ENCODE measurements at regions not wholly inside any gene's neighbourhood (a gene's known extent, or its start where the extent isn't known, plus 50 kb on each side); places are given as distances from the start of the nearest gene placed in this dataset.

DNA sequence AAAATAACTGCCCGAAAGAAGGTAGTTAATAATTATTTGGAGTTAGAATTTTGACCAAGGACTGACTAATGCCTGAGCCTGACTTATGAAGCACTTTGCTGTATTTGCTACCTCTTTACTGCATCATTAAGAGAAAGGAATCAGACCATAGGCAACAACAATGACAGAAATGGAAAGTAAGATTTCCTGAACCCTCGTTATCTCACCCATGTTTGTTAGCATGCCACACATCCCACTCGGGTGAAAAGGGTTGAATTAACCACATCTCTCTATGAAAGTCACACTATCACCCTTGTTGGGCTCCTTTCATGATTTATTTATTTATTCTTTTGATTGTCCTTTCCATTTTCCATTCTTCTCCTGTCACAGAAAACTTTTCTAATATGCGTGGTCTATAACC lies 59.6 kb downstream of the OLIG3 start:
- no peak for DNase-seq (ENCODE audit: low read depth)

DNA sequence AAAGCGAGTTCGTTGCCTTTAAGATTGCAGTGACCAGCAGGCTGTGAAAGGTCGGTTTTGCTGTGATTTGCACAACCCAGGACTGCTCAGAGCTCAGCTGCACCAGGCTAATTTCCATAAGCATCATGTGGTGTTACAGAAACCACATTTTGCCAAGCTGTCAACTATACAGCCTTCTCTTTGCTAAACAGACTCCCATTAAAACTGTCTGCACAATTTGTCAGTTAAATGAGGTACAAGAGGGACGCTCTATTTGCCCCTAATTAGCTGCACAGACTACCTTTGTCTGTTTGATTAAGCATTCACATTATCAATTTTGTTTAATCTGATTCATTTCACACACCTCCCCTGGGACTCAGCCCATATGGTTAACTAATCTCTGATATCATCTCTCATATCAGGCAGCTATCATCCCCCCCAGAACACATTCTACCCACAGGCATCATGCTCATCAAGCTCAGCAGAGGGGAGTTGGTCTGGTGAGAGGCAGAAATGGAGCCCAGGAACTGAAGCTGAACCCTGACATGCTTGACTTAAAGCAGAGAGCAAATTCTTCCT lies 62.1 kb downstream of the OLIG3 start:
- DNase-seq (ENCODE audit: low read depth): no peak

DNA sequence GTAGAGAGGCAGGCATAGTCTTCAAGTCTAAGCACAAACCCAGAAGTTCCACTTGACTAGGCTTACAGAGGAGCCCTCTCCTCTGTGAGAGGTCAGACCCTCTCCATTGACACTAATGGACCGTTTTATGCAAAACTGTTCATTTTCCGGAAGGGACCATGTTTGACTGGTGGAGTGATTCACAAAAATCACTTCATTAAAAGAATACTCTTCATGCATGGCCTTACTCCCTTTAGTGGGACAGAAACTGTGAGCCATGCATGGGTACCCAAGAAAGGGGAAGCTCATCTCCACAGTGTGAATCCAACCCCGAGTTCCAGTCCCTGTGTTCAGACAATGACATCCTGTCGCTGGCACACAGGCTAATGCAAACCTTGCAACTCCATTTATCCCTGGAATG lies 63.2 kb downstream of the OLIG3 start:
- no peak for DNase-seq (ENCODE audit: low read depth)

DNA sequence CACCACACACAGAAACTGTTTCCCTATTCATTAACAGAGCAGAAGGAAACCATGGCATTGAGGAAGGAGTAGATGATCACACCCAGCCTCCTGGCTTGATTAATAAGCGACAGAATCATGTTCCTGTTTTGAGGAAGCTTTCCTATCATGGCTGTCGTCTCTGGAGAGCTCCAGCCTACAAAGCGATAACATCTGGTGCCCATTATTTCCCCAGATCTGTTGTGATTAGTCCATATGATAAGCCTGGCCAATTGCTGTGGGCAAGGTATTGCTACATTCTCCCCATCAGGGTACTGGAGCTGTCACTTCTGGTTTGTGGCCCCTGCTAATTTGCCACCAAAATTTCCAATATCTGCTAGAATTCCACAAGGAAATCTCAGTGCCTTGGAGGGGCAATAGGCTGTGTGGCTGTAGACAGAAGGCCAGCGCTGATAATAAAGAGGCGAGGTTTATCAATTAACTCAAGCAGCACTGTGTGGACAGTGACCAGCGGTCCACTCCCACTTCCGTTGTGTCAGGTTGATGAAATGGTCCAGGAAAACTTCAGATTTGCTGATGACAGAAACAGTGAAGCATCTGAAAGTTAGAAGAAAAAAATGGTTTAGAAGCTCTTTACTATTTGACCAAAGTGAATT lies 66.4 kb downstream of the OLIG3 start:
- DNase-seq (ENCODE audit: low read depth): no peak

DNA sequence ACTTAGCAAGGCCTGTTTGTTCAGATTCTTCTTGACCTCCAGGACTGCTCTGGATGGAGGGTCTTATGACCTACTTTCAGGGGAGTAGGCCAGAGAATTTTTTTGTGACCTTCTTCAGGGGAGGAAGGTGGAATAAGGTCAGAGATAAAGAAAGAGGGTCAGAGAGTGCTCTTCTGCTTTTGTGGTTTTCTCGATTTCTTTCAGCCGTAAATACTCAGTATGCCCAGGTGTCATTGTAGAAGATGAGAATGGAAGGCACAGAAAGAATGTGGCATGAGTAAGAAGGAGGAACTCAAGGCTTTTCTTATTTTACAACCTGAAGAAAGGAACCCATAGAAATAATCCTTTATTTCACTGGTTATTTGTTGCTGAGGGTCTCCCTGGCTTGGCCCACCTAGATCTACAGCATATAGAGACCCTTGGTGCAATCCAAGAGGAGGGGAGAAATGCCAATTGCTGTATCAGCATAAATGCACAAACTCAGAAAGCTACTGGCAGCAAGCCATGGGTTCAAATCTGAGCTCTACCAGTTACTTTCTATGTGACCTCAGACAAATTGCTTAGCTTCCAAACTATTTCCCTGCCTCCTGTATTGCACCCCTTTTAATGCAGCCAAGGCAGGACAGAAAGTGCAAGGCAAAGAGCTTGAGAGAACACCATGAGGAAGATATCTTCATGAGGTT lies 68.0 kb downstream of the OLIG3 start:
- DNase-seq (ENCODE audit: low read depth): no peak

DNA sequence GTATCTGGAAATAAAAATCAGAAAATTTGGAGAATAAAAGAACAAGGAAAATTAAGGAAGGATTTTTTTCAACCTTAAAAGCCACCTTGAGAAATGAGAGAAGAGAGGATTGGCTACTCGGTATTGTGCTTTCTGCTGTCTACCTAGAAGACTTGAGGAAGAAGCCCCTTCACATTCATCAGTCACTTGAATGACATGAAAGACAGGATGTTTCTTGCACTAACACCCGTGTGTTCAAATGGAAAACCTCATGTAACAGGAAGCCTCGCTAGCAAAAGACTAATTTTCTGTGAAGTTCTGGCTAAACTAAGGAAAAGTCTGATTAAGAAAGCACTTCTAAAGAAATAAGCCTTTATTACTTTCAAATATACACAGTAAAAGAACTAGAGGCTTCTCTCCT lies 69.9 kb downstream of the OLIG3 start:
- DNase-seq (ENCODE audit: low read depth): no peak

DNA sequence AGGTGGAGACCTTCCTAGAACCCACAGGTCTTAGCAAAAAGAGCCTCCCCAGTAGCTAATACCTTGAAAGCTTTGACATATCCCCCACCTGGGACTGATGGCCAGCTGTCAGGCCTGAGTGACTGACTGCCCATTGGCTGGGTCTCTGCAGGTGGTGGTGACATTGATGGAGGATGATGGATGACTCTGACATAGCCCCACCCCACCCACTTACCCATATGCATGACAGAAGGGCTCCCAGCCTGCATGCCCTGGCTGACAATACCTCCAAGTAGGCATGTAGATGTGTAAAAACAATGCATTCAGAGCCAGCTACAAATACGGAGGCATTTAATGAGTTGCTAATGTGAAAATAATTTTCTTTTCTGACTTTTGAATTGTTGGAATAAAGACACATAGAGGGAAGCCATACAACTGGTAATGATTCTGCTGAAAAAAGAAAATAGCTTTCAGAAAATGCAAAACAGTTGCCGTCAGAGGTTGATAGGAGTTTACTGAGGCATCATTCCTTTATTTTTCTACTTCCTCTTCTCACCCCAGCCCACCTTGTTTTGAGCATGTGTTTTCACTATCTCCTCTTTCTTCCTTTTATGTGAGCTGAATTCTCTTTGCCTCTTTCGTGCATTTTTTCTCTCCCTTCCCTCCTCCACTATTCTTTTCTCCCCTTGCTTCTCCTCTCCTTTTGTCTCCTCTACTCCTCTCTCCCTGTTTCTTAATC lies 70.6 kb downstream of the OLIG3 start:
- no peak for DNase-seq (ENCODE audit: low read depth)

DNA sequence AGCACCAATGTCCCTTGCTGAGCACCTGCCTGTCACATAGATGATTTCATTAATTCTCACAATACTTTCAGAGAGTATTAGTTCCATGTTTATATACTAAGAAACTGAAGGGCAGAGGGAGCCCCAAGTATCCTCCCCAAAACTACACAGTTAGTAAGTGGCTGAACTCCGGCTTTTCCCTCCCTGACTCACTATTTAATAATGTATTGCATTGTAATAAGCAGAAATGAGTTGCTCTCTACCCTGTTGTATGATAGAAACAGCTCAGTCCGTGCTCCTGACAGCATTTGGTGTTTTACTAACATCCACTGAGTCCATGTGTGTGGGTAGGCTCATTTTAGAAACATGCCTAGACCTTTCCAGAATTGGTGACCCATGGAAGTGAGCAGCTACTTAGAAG lies 76.8 kb downstream of the OLIG3 start:
- no peak for DNase-seq (ENCODE audit: low read depth)

DNA sequence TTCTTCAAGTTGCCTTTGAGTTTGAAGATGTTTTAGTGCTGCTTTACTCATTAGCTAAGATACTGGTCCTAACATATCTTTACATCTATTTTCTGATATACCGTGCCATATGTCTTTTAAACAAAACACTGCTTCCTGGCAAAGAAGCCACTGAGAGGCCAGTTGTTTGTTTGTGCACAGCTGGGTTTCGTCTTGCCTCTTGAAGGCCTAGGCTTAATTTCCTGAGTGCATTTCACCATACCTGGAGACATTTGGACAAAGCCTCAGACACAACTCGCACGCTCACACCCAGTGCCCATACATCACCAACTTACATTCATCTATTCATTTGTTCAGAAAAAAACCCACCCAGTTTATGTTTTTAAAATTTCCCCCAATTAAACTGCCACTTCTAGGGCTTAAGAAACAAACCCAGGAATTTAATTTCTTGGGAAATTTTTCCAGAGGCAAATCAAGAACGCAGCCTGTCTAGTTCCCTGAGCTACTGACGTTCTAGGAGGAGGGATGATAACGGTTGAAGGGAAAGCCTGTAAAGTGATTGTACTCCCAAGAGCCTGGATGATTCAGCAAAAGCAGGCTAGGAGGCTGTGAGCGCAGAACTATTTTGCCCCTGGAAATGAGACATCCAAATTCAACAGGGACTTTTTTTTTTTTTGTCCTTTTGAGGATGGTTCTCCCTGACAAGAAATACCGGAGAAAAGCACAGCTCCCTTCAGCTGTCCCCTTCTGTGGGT lies 77.7 kb downstream of the OLIG3 start:
- DNase-seq (ENCODE audit: low read depth): no peak

DNA sequence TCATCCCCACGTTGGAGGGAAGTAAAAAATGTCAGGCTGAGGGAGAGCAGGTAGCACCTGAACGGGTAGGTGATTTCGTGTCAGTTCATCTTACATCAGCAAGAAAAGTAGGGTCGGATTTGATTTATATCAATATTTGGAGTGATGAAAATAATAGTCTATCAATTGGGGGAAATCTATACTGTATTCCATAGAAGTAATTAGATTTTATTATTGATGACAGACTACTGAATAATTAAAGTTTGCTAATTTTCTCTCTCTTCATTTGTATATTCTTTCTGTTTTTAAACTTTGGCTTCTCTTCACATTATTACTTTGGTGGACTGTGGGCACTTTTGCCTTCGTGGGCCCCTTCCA lies 78.4 kb downstream of the OLIG3 start:
- no peak for DNase-seq (ENCODE audit: low read depth)

DNA sequence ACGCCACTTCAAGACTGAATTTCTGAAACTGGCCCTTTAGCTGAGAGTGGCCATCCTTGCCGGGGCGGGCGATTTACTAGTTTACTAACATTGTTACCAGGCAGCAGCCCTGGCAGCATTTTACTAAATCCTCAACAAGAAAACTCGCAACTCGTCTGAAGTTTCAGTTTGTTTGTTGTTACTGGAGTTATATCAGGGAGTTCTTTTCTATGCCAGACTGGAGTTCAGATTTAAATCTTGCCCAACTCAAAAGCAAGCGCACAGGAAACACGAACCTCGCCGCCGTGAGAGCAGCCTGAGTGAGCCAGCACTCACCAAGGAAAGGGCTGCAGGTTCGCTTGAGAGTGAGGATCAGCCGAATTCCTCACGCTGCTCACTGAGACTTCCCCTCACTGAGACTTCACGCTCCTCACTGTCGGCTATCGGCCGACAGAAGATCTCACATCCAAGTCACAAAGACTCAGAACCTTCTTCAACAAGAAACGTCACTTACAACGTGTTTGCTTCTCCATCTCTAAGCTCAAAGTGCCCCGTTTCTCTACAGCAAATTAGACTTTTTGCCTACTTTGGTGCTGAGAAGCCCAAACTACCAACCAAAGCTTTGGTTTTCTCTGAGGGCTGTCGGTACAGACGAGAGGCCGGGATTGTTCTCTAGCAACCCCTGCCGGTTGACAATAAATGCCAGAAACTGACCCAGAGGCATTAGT lies 78.9 kb downstream of the OLIG3 start:
- peak; percentile 41 for DNase-seq (ENCODE audit: low read depth)

DNA sequence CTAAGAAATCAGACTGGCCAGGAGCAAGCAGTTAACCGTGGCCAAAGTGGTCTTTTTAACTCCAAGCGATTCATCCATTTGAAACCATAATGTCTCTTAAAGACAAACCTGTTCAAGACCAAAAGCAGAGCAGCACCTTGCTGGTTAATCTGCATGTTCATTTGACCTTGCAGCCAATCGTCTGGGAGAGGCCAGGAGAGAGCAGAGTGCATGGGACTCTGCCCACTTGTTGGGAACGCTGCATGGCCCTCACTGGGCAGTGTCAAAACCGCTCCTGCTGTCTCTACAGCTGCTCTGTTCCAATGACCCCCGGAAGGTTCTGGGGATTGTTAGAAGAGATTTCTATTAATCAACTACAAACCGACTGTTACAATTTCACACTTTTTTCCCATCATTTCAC lies 79.6 kb downstream of the OLIG3 start:
- DNase-seq (ENCODE audit: low read depth): no peak

DNA sequence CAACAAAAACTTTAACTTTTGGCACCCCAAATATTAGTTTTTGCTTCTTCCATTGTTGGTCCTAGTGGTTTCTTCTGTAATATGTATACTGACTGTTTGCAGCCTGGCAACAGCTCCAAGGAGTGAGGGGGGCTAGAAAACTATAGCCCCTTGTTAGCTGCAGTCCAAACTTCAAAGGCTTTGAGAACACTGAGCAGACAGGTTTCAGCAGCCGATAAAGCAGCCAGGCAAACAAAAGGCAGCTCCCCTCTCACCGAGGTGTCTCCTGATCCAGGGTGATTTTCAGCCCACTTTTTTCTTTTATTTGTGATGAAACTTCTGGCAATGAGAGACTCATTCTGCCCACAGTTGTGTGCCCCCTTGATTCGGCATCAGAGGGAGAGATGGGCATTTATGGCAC lies 80.7 kb downstream of the OLIG3 start:
- no peak for DNase-seq (ENCODE audit: low read depth)

DNA sequence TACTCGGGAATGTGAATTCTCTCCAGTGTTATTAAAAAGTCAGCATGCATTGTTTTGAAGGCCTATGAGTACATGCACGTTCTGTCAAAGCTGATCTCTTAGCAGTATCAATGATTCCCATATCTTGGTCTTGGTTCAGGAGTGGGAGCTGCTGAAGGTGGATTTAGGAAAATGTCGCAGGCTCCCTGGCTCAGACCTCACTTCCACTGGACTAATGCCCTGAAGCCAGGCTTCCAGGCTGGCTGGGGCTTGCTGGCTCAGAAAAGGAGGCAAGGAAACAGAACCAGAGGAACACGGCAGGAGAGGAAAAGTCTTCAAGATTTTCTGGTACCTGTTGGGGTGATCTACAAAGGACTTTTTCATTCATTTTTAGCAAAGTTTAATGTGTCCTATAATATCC lies 81.6 kb downstream of the OLIG3 start:
- no peak for DNase-seq (ENCODE audit: low read depth)

DNA sequence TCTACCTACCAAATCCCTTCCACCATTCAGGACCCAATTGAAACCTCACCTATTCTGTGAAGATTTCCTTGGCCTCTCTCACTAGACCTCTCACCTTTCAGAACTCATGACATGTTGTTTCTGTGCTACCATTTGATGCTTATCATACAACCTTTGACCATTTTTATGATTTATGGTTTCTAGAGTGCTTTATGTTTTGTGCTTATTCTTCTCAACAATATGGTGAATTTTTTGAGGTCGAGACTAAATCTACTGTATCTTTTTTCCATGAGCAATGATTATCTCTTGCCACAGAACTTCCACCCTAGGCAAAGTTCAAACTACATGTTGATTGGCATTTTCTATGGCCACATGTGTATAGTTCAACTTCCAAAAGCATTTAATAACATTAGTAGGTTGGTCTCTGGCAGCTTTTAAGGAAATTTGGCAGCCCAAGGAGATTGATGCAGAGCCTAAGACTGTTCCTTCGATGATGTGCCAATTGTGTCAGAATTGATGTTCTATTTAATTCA lies 84.9 kb downstream of the OLIG3 start:
- no peak for DNase-seq (ENCODE audit: low read depth)

DNA sequence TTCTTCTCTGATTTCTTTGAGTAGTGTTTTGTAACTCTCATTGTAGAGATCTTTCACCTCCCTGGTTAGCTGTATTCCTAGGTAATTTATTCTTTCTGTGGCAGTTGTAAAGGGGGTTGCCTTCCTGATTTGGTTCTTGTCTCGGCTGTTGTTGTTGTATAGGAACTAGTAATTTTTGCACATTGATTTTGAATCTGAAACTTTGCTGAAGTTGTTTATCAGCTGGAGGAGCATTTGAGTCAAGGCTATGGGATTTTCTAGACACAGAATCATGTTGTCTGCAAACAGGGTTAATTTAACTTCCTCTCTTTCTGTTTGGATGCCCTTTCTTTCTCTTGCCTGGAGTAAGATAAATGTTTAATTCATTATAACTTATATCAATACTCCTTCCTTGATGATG lies 86.4 kb downstream of the OLIG3 start:
- DNase-seq (ENCODE audit: low read depth): no peak

DNA sequence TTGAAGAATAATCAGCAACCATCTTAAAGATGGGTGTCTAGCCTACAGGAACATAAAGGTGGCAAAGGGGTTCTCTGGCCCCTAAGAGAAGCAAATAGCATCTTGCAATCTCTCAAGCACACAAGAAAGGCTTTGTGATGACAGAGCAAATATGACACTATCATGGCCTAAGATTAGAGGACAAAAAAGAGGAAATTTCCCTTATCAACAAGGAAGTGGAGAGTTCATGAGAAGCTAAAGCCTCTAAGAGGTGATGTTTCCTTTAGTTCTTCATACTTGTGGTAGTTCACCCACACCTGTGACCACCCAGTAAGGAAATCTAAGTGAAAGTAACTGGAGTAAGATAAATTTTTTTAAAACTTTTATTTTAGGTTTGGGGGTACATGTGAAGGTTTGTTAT lies 88.4 kb downstream of the OLIG3 start:
- no peak for DNase-seq (ENCODE audit: low read depth)

DNA sequence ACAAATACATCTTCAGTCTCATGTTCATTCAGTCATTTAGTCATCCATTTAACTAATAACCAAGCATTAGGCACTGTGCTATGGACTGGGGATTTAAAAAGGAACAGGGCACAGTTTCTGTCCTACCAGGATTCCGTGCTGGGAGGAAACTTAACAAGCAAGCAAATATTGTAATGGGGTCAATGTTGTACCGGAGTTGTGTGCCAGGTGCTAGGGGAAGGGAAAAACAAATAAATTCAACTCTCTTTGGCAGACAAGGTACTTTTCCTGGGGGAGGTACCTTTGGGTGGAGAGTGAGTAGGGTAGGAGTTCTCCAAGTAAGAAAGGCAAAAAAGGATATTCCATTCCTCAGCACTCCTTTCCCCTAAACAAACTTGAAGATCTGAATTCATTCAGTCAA lies 90.3 kb downstream of the OLIG3 start:
- no peak for DNase-seq (ENCODE audit: low read depth)

DNA sequence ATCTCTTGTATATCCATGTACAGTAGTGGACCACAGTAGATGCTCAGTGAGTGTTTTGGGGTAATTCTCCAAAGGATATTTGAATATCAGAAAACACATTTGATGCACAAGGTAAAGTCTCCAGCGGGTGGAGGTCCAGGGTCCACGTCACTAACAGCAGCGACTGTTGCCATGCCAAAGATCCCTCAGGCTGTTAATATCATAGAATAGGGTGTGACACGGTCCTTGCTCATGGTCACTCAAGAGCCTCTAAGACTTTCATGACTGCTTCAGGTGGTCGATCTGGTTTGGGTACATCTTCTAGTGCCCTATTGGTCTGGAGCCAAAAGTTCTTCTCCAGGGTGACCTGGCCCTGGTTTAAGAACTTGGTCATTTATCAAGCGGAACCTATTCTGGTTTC lies 90.8 kb downstream of the OLIG3 start:
- no peak for DNase-seq (ENCODE audit: low read depth)

DNA sequence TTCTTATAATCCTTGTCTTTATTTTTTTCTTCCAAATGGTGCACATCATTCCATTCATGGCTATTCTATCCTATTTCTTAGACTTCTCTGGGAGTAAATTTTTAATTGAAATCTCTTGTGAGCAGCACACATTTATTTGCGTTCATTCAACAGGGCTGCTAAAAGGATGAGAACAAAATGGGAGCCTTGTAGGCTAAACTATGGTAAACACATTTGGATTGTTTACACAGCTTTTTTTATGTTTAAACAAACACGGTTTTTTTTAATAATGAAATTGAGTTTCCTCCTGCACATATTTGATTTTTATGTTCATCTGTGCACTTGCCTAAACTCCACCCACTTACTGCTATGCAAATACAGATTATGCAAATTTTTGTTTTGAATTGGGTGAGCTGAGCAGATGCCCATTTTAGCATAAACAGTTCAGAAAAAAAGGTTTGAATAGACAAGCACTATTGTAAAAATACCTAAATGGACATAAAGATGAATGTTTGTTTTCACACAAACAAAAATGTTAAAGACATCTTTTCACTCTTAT lies 92.0 kb downstream of the OLIG3 start:
- no peak for DNase-seq (ENCODE audit: low read depth)

DNA sequence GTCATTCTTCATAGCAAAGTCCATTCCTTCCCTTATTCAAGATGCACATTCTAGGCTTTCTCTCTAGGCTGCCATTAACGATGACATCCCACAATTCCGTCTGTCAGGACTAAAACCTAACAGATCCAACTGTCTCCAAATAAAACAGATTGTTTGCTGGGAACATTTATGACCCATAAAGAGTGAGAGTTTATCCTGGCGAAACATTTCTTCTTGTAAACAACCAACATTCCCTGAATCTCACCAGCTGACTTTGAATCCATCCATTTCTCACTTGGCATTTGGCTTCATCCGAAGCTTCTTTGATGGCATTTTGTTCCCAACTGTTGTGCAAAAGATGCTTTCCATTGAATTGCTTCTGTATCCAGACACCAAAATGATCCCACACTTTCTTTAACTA lies 93.1 kb downstream of the OLIG3 start:
- DNase-seq (ENCODE audit: low read depth): no peak
